ENCODE measurements at regions not wholly inside any gene's neighbourhood (a gene's known extent, or its start where the extent isn't known, plus 50 kb on each side); places are given as distances from the start of the nearest gene placed in this dataset.

DNA sequence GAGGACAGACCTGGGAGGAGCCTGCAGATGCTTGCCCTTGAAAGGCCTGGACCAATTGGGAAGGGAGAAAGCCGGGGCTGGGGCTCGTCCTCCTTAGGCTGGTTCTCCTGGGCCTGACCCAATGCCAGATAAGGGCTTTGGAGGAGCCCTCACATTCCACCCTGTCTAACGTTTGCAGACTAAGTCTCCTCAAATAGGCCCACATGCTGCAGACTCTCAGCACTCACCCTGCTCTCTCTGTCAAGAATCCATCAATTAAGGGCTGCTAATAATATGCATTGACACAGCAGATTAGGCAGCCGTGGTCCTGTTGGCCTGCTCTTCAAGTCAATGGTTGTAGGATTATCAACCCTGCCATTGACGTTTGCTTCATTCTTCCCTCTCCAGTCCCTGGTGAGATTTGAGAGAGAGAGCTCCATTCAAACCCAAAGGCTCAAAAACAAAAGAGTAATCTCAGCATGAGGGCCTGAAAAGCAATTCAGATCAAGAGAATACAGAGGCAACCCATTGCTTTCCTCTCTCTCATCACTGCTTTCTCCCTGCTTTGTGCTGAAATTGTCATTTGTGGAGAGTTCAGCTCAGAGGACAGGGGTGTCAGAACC, 167.6 kb downstream of the INSIG2 start:
- DNase-seq: no peak

DNA sequence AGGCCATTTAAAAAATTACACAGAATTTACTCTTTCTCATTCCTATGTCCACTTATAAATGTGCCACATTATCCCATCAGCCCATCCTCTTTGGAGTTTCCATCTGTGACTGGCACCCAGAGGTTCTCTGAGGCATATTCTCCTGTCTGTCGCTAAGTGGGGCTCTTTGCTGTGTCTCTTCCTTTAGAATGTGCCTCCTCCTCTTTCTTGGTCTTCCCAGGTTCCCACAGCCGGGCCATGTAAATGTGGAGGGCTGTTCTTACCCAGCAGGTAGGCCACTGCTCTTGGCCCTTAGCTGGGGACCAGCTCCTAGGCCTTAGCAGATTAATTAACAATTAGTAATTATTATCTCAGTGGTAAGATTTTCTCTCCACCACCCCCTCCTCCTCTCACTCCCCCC, 167.0 kb downstream of the INSIG2 start:
- no peak for DNase-seq

DNA sequence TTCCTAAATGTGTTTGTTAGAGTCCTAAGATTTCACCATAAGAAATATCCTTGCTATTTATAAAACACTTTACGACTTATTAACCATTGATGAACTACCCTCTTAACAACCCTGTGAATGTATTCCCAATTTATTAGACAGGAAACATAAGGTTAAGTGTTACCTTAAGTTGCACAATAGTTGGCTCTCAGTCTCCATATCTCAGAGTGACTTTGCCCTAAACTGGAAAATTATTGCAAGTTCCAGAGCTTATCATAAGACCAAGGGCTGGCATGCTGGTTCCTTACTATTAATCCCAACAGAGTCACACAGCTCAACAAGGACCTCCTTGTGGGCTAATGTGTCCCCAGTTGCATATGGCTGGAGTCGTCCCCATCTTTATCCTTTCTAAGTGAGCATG, 165.8 kb downstream of the INSIG2 start:
- DNase-seq: no peak

DNA sequence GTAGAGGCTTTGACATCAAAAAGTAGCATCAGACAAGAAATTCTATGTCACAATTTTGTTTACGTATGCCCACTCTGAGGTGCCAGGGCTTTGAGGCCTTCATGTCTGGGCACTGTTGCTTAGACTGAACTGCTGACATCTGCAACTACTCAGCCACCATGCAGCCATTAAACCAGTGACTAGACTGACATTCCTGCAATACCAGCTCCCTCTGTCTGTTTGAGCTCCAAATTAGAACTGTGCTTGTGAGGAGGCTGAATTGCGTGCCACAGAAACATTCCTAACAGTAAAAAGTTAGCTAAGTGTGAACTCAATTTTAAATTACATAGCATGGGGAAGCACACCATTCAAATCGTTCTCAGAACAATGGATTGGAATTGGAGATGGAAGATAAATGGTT, 163.2 kb downstream of the INSIG2 start:
- peak; percentile 27 for DNase-seq

DNA sequence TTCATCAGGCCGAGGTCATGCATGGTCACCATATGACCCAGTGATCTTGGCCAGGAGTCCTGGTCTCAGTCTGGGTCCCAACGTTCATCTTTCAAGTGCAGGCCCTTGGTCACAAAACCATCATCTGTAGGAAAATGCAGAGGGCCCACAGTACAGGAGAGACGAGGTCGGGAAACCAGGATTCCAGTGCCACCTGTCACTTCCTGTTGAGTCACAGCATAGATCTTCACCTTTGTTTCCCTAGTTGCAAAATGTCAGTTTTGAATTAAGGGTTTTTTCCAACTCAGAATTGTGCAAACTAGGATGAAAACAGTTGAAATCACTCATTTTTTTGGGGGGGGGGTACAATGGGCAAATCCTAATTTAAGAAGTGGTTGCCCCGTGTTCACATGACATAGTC, 162.2 kb downstream of the INSIG2 start:
- DNase-seq: no peak

DNA sequence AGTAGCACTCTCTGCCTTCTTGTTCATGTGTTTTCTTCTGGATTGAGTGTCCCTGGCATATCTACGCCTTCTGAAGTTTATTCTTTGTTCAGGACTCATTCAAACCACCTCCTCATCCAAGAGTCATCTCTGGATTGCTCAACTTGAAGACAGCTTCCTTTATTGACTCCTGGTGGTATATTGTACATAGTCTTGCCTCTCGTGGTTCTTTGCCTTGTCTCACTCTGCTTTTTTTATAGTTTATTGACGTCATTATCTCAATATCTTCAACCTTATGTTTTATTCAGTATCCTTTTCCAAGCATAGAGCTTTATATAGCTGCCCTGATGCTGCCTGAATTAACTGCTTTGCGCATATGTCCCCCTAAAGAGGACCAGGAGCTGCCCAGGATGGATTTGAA, 161.7 kb downstream of the INSIG2 start:
- no peak for DNase-seq

DNA sequence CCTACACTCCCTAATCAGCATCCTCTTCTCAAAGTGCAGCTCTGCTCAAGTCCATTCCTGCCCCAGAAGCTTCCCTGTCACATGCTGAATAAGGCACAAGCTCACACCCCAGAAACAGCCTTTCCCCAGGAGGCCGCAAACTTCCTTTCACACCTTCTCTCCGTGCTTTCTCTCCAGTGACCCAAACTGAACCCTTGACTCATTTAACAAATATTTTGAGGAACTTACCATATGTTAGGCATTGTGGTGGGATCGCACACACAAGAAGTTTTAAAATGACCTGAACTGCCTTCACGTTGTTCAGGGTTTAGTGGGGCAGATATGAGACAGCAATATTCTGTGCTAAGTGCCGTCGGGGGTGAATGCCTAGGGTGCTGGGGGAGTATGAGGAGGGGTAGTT, 161.3 kb downstream of the INSIG2 start:
- DNase-seq: no peak

DNA sequence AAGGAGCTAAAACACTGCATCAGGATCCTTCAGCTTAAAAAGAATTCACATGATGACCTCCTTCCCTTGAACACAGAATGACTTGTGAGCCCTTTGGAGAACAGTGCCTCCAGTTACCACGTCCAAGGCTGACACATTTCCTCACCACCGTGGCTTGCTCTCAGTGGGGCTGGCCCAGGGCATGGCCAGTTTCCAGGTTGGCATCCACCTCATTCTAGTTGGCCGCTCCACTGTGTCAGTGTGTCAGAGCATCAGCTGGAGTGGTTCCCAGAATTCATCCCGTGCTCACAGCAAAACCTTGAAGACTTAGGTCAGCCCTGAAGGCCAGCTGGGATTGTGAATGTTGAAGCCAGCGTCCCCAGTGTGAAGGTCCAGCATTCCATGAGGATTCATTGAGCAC, 158.5 kb downstream of the INSIG2 start:
- no peak for DNase-seq

DNA sequence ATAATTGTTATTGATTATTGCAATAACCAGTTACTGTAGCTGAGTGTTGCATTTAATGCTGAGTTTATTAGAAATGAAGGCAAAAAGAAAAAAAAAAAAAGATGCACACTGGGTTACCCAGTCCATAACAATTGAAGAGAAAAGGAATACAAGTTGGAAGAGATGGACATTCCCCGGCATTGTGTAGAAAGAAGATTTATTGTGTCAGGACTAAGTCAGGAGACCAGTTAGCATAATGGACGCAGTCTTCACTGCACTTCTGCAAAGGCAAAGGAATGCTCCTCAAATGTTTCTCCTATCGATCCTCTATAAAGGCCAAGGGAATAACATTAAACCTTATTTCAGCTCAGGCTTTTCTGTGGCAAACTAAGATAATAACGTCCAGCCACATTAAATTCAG, 157.8 kb downstream of the INSIG2 start:
- DNase-seq: no peak

DNA sequence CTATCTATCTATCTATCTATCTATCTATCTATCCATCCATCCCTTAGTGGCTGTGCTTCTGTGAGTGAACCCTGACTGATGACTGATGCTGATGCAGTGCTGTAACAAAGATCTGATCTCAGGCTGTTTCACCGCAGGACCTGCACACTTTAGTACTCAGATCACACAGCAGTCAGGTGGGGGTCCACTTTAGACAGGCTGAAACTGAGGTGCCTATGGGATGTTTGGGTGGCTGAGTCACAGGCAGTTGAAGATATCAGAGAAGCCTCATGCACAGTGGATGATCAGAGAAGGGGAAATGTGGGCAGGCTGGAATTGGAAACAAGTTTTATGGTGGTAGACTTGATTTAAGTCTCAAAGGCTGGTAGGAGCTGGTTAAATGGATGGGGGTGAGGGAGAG, 156.4 kb downstream of the INSIG2 start:
- DNase-seq: no peak

DNA sequence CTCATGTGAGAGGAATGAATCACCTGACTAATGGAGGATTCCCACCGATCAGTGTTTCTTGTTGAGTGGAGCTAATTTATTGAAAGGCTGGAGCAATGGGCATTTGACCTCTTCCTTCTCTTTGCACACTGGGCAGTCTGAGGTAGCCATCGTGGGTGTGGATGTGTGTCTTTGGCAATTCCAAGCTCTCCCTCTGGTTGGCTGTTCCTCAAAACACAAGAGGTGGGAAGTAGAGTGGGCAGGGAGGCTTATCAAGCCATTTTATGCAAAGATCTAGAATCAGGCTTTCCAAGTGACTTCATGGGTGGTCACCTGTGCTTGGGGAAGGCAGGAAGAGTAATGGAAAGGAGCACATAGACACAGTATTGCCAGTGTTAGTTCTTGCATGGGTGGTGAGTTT, 154.8 kb downstream of the INSIG2 start:
- no peak for DNase-seq

DNA sequence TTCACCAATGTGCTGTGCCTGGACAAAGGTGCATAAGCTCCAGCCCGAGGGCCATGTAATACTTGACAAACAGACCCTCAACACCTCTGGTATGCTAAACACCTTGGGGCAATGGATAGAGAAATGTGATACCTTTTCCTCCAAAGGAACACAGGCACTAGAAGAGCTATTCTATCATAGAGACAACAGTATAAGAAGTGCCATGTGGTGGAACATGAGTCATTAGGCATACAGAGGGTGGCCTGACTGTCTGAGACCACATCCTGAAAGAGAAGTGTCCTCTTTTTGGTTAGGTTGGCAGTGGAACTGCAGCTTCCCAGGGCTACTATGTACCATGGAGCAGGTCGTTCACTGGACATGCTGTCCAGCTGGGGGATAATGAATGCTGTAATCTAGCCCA, 153.9 kb downstream of the INSIG2 start:
- DNase-seq: no peak

DNA sequence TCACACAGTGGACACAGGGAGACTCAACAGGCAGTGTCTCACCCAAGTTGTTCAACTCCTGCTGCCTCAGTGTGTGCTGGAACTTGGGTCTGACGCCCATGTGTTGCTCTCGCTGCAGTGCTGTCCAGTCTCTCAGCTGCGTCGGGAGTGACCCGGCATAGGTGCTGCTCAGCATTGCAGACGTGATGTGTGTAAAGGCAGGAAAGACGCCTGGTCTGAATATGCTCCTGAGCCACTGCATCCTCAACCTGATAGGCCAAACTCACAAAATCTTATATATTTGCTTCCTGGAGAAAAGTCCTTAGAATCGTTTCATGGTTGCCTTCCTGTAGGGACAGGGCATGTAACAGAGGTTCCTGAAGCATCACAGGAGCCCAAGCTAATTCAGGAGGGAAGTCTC, 152.9 kb downstream of the INSIG2 start:
- no peak for DNase-seq

DNA sequence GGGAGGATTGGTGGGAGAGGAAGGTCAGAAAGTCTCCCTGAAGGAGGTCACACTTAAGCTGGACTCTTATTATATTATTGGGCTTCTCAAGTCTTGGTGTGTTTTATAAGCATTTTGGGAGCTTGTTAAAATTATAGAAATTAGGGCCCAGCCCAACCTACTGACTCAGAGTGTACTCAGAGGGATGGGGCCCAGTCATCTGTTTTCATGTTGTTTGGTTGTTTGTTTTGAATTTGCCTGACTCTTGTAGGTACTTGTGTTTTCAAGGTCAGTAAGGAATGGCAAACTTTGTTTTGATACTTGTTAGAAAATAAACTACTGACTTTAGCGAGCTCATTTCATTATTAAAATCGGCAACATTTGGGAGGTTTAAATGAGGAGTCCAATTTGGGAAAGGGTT, 152.0 kb downstream of the INSIG2 start:
- DNase-seq: no peak

DNA sequence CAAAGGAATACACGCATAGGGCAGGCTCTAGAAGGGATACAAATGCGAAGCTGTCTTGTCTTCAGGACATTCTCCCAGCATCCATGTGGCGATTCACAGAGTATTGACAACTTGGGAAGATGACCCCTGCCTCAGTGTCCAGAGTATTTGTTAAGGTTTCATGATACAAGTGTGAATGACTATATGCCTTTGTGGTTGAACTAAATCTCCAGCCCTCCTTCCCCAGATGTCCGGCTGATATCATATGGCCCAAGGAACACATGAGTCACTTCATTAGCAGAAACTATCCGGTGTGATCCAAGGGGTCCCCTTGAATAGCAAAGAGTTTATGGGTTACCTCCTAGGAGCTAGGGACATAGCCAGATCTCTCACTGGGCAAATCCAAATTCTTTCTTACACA, 151.0 kb downstream of the INSIG2 start:
- DNase-seq: no peak

DNA sequence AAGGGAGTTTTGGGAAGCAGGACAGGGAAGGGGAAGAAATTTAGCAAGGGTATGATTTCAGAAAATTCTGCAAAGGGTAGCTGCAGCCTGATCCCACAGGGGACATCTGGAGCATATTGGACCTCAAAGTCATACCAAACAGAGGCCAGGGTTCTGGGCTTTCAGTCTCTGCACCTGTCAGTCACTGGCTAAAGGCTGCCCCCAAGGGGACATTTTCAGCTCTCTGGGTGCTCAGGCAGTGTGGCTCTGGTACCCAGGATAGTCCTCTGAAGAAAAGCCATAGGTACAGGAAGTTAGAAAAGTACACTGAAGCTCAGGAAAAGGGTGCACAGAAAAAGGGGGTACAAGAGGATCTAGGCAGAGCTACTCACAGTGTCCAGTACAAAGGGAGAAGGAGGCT, 149.2 kb downstream of the INSIG2 start:
- no peak for DNase-seq

DNA sequence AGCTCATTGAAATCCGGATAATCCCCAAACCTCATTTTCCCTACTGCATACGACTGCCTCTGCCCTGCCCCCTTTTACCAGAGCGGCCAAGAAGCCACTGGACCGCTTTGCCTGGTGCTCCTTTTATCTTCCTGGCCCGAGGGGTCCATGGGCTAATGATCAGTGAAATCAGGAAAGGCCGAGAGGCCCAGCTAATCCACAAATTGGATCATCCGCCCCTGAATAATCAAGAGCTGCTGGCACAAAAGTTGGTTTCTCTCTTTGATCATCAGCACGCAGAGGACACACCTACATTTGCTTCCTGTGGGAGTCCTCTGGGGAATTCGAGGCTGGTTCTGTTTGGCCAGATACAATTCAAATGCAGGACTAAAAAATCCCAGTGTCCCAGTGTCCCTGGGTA, 144.5 kb downstream of the INSIG2 start:
- no peak for DNase-seq

DNA sequence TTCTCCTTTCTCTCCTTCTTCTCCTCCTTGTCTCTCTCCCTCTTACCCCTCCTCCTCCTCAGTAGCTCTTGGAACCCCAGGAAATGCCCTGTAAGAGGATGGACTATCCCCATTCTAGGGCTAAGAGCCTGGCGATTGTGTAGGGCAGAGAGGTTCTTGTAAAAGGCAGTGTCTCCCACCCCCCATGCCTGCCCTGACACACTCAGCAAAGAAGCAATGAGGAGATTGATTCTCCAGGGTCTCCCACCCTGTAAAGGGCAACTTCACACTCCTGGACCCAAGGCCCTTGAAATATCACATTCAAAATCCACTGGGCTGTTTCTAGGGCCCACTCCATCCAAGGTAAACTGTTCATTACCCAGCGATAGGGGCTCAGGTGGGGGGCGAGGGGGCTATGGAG, 144.1 kb downstream of the INSIG2 start:
- DNase-seq: no peak

DNA sequence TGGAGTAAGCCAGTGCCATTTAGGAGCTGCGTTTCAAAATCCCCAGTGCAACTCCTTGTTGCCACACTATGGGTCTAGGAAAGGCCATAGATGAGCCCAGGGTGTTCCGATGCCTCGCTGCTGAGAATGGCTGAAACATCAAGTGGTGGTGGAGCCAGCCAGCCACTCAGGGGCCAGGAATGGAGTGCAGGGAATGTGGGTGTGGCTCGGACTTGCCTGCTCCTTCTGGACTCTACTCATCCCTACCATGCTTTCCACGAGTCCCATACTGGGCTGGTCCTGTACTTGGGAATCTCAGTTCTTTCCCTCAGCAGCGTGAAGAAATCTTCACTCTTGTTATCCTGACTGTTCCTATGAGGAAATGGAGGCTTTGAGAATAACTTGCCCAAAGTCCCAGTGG, 143.5 kb downstream of the INSIG2 start:
- no peak for DNase-seq

DNA sequence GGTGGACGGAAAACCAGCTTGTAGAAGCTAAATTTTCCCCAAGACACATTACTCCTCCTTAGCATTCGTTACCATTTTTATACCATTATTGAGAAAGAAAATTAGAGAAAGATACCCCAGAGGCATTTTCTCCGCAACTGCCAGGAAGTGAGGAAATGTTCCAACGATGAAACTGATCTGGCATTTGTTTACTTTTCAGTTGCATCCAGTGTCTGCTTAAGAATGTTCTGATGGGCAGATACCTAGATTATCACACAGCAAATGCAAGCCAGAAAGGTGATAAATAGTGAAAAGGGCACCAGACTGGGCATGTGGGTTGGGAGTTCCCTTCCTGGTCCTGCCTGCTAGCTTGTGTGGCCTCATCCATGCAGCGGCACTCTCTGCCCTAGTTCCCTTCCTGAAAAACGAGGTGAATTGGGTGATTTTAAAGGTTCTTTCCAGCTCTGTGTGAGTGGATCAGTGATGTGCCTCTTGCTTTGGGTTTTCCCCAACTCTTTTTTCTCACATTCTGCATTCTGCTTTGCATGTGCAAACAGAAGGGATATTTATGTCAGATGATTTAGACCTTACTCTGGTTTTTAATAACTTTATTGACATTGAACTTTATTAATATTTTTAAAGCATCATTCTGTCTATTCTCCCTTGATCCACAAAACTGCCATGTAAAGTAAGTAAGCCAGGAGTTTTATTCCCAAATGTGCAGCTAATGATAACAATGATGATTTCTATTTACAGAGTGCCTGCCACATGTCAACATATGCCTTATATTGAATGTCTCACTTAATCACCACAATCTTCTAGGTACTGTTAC, 139.6 kb downstream of the INSIG2 start:
- DNase-seq: no peak

DNA sequence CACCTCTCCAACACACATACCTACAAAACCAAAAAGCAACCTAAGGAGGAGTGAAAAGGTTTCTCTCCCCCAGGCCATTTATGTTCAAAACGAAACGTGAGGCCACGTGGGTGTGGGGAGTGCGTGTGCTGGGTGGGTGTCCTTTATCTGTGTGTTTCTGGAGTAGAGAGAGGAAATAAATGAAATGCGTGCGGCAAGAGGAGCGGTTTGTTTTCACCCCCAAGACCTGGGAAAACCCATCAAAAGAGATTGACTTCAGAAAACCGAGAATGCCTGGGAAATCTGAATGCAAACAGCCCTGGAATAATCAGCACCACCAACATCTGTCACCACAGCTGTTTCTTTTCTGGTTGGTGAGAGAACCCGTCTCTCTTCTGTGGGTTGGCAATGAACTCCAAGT, 137.4 kb downstream of the INSIG2 start:
- no peak for DNase-seq

DNA sequence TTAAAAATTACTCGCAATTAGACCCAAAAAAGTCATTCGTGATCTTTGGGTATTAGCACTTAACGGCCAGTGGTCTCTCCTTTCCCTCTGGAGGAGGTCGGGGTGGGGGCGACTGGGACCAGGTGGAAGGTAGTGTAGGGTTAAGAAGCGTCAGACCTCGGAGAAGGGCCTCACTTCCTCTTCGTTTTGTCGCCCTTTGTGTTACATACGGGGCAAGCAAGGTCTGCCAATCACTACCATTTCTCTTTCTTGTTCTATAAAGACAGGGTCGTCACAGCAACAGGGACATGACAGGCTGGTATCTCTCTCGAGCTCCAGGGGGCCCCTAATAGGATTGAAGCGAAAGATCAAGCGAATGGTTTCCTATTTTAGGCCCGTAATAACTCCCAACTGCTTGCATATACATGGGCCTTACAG, 136.6 kb downstream of the INSIG2 start:
- no peak for DNase-seq

DNA sequence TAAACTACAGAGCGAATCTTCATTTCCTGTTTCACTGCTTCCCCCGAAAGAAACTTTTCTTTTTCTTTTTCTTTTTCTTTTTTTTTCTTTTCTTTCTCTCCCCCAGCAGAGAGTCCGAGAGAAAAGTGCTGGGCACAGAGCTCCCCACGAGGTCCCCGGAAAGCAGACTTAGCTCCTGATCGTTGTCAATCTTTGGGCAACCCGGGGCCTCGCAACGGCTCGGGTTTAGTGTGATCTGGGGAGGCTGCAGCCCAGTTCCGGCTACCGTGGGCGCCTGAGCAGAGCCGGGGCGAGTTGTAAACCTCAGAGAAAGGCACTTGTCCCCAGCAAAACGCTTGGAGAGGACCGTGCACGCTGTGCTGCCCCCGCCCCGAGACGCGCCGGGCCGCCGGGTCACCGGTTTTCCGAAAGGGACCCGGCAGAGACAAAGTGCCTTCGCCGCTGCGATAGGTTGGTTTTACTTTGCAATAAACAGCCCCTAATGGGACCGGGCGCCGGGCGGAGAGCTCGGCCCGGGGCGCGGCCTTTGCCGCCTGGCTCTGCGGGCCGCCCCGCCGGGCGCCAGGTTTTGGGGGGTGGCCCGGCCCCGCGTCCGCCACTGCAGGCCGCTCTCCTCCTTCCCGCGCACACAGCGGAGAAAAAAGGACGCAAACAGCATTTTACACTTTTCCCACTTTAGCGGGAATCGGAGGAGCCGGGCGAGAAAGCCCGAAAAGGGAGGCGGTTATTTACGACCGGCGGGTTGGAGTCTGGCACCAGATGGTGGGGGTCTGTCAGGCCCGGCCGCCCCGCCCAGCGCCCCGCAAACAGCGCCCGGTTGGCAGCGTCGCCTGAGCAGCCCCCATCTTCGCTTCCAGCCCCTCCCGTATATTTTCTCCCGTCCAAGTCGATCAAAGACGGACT, 136.0 kb downstream of the INSIG2 start:
- DNase-seq: no peak

DNA sequence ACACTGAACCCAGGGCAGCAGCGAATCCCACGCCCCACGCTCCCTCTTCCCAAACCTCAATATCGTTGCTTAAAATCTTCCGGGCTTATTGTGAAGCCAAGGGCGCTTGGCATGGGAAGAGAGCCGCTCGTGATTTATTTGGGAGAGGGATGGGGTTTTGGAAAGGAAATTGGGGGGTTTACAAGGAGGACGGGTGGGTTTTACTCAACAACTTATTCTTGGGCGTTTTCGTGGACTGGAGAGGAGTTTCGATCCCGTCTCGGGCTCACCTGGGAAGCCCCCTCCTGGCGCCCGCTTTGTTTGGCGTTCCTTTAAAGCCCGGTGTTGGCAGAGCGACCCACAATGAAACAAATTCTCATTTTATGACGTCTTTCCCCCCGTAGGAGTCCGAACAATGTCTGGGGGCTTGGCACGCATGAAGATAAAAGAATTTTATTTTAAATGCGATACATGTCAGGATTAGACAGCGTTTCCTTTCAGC, 135.3 kb downstream of the INSIG2 start:
- DNase-seq: no peak
